GM18867 (cell line): ENCODE measurements at regions not wholly inside any gene's neighbourhood (a gene's known extent, or its start where the extent isn't known, plus 50 kb on each side); places are given as distances from the start of the nearest gene placed in this dataset.

Experiments used
- ATAC-seq: cut with Tn5 transposase; IDR thresholded peaks from one replicate; pipeline ENCODE4 v1.9.1; 2021; ENCODE audit warnings: mild to moderate bottlenecking, moderate library complexity; ENCODE audit not compliant: unreplicated experiment

DNA sequence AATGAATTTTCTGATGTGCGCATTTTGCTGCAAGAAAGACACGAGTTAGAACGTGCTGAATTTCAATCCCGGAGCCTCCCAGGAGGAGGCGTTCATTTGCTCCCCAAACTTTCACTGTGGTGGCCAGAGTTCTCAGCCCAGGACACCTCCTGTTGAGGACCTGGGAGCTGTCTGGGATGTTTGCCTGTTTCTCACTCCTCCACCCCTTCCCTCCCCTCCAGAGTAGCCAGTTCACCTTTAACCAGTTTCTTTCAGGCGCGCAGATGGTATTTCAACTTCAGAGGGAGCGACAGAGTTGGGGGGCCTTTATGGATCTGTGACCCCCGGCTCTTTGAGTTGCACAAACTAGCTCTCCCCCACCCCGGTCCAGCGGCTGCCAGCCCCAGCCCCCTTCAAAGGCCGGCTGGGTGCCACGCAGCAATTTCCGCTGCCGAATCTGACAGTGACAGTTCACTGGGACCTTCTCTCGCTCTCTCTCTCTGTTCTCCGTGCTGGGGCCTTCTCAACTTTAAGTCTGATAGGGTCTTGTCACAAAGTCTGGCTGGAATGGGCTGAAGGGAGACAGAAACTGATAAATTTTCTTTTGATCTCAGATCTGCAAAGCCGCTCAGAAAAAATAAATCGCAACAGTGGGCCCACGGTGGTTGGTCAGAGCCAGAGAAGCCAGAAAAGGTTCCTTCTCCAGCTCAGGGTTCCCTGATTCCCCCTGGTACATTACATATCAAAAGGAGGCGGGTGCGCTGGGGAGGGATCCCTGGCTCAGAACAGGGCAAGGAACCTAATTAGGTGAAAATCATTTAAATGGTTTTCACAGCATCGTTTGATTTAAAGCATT is 100.0 kb upstream of the STX18 start:
- ATAC-seq: no peak

GRCh38 chr4:4641254-4641653 is 99.4 kb upstream of the STX18 start:
- ATAC-seq: no peak

DNA sequence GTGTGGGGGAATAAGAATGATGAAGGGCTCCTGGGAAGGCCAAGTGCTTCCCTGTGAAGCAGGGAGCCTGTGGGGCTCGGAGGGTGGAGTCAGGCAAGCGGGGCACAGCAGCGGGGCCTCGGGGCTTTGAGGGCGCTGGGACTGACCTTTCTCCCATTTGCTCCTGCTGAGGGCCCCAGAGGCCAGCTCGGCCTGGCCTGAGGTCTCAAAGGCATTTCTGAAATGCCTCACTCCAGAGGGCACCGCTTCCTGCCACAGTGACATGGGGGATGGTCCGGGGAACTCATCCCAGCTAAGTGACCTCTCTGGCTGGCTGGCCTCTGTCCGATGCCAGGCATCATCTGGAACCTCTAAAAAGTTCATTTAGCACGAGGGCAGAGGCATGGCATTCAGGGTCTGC is 98.8 kb upstream of the STX18 start:
- ATAC-seq: no peak

DNA sequence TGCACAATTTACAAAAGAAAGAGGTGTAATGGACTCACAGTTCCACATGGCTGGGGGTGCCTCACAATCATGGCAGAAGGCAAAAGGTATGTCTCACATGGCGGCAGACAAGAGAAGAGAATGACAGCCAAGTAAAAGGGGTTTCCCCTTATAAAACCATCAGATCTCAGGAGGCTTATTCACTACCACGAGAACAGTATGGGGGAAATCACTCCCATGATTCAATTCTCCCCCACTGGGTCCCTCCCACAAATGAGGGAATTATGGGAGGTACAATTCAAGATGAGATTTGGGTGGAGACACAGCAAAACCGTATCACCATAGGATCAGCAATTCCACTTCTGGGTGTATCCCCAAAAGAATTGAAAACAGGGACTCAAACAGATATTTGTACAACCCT is 97.5 kb upstream of the STX18 start:
- no peak for ATAC-seq

DNA sequence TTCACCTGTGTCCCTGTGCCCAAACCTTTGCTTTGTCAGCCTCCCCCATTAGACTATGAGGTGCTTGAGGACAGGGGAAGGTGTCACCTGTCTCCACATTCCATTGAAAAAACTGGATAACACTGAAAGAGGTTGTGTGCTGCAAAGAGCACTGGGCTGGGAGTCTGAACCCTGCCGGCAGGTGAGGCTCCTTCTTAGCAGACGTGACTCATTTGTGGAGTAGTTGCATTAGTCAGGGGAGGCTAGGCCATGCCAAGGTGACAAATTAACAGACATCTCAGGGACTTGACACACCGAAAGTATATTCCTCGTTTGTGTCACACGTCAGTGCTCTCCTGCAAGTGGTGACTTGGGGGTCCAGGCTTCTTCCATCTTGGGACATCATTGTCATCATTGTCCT is 95.9 kb upstream of the STX18 start:
- peak; percentile 74 for ATAC-seq

DNA sequence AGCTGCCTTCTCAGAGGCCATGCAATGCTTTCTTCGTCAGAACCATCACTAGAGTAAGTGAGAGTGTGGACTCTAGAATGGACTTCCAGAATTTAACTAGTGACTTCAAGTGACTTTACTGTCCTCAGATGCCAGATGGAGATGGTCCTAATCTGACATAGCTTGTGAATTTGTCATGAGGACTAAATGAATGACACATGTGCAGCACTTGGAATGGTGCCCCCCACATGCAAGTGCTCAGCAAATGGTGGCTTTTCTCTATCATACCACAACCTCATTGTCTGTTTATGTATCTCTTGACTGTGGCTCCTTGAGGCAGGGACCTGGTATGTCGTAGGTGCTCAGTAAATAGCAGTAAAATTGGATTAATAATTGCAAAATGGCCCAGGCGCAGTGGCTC is 91.6 kb upstream of the STX18 start:
- no peak for ATAC-seq

- ATAC-seq: peak; percentile 94
Measured at GRCh38 chr4:4631150-4631549, 89.3 kb upstream of the STX18 start.

GRCh38 chr4:4627906-4628305 is 86.1 kb upstream of the STX18 start:
- no peak for ATAC-seq

DNA sequence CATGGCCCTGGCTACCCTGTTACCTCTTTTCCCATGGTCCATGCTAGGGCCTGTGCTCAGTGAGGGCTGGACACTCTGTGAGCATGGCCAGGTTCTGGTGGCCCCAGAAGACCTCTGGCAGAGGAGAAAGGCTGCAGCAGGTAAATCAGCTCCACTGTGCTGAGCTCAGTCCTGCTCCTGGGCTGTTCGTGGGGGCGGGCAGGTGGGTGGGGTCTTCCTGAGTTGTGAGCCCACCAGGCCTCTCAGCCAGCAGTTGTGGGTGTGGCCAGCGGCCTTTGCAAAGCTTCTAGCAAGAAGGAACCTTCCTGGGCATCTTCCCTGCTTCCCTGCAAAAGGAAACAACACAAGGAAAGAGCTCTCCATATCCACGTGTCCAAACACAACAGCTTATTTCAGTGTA is 85.3 kb upstream of the STX18 start:
- ATAC-seq: no peak

DNA sequence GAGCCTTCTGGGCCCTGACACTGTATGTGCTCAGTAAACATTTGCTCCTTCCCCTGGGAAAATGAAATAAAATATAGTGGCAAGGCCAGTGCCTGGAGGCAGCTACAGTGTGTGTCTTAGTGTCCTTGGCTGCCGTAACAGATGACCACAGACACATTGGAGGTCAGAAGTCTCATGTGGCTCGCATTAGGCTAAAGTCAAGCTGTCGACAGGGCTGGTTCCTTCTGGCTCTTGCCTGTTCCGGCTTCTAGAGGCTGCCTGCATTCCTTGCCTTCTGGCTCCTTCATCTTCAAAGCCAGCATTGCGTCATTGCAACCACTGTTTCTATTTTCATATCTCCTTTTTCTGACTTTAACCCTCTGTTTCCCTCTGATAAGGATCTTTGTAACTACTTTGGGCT is 83.6 kb upstream of the STX18 start:
- no peak for ATAC-seq

DNA sequence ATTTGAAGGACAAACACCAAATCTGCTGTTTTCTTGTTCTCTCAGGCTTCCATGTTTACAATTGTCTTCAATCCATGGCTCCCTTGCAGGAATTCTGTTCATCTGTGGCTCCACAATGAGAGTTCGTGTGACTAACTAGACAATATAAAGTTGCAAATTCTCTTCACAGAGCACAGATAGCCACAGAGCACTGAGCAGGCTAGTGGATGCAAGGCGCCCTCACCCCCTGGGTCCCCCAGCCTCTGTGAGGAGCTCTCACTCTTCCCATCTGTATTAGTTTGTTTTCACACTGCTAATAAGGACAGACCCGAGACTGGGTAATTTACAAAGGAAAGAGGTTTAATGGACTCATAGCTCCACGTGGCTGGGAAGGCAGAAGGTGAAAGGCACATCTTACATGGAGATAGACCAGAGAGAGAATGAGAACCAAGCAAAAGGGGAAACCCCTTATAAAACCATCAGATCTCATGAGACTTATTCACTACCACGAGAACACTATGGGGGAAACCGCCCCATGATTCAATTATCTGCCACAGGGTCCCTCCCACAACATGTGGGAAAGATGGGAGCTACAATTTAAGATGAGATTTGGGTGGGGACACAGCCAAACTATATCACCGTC is 82.5 kb upstream of the STX18 start:
- no peak for ATAC-seq

GRCh38 chr4:4619821-4620220 is 78.0 kb upstream of the STX18 start:
- ATAC-seq: no peak

DNA sequence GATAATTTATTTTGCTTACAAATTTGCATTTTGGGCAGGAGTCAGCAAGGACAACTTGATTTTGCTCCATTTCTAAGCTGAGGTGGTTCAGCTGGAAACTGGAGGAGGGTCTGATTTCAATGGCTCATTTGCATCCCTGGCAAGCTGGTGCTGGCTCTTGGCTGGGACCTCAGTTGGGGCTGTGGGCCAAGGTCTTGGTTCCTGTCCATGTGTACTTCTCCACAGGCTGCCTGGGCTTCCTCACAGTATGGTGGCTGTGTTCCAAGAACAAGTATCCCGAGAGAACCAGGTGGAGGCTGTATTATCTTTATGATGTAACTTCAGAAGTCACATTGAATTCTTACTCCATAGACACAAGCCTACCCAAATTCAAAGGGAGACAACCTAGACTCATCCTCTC is 77.0 kb upstream of the STX18 start:
- no peak for ATAC-seq

DNA sequence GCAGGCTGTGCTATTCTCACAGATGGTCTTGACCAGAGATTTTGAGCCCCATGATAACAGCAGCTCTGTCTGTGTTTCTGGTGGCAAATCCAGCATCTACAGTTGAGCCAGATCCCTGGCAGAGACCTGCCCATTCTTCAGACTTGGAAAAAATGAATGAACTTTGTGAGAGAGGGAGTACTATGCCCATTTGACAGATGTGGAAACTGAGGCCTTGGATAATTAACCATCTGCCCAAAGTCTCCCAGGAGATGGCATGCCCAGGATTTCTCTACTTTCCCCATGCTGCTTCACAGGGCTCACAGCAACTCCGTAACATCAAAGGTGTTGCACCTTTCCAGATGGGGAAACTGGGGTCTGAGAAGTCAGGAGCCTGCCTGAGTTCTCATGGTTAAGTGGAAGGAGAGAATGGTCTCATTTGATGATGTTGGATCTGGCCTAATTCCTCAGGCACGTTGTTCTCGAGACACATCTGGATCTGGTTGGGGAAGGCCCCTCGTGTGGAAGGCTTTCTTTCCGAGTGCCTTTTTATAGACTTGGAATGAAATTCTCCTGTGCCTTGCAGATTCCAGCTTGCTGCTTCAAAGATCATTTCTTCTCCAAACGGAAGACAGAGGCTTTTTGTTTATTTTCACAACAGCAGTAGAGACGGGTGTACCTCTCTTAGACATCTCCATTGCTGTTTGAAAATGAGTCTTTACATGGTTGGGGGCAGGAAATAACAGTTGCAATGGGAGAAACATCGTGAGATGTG is 73.3 kb upstream of the STX18 start:
- no peak for ATAC-seq

GRCh38 chr4:4613641-4614286 is 71.9 kb upstream of the STX18 start:
- ATAC-seq: no peak

DNA sequence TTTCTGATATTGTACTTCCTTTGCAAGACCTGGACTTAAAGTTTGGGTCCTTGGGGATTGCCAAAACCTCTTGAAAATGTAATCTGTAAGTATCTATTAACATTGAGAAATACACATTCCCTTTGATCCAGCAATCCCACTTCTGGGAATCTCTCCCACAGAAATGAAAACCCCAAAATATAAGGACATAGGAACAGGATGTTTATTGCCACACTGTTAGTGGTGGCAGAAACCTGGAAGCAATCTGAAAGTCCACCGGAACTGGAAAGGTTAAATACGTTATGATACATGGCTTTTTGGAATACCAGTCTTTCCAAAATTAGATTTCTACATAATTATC is 71.2 kb upstream of the STX18 start:
- ATAC-seq: no peak

- no peak for ATAC-seq
Measured at GRCh38 chr4:4610672-4611071, 68.8 kb upstream of the STX18 start.

- no peak for ATAC-seq
Measured at GRCh38 chr4:4609622-4610334, 67.9 kb upstream of the STX18 start.

- no peak for ATAC-seq
Measured at GRCh38 chr4:4608214-4608537, 66.3 kb upstream of the STX18 start.

- ATAC-seq: no peak
Measured at GRCh38 chr4:4607336-4608213, 65.7 kb upstream of the STX18 start.
